ENCODE measurements at regions not wholly inside any gene's neighbourhood (a gene's known extent, or its start where the extent isn't known, plus 50 kb on each side); places are given as distances from the start of the nearest gene placed in this dataset.

DNA sequence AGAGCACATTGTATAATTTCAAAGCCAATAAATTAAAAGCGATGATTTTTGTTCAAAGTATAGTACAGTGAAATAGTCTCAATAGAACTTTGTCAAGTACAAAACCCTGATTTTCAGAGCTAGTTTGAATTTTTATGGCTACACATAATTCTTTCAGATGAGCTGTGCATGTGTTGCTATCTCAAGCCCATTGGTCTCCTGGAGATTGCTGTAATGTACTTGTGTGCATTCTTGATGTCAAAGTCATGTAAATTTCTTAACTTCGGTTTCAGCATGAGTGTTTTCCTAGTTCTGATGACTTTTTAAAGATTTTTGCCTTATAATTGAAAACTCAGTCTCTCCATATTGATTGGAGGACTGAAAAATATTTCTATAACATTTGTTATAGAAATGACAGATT lies 200.8 kb downstream of the CEP135 start:
- TF ChIP-seq NR2C2 (CRISPR knock-in tag; IDR thresholded peaks at IDR 0.05; ENCODE audit: borderline replicate concordance) (no peak), TOE1 (CRISPR knock-in tag; IDR thresholded peaks at IDR 0.05) (no peak), ZNF572 (CRISPR knock-in tag; IDR thresholded peaks at IDR 0.05) (no peak), CEBPB (IDR thresholded peaks at IDR 0.05; ENCODE audit: borderline replicate concordance, low read depth, low read length) (no peak)
- TF ChIP-seq, protein P1, sequence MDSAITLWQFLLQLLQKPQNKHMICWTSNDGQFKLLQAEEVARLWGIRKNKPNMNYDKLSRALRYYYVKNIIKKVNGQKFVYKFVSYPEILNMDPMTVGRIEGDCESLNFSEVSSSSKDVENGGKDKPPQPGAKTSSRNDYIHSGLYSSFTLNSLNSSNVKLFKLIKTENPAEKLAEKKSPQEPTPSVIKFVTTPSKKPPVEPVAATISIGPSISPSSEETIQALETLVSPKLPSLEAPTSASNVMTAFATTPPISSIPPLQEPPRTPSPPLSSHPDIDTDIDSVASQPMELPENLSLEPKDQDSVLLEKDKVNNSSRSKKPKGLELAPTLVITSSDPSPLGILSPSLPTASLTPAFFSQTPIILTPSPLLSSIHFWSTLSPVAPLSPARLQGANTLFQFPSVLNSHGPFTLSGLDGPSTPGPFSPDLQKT (CRISPR knock-in tag; IDR thresholded peaks at IDR 0.05; ENCODE audit: borderline replicate concordance) = no peak
- TF ChIP-seq, protein P2, sequence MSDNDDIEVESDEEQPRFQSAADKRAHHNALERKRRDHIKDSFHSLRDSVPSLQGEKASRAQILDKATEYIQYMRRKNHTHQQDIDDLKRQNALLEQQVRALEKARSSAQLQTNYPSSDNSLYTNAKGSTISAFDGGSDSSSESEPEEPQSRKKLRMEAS (IDR thresholded peaks at IDR 0.05) = no peak
- TF ChIP-seq, protein P3, sequence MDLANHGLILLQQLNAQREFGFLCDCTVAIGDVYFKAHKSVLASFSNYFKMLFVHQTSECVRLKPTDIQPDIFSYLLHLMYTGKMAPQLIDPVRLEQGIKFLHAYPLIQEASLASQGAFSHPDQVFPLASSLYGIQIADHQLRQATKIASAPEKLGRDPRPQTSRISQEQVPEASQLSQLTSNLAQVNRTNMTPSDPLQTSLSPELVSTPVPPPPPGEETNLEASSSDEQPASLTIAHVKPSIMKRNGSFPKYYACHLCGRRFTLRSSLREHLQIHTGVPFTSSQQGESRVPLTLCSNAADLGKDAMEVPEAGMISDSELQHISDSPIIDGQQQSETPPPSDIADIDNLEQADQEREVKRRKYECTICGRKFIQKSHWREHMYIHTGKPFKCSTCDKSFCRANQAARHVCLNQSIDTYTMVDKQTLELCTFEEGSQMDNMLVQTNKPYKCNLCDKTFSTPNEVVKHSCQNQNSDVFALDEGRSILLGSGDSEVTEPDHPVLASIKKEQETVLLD (CRISPR knock-in tag; IDR thresholded peaks at IDR 0.05; ENCODE audit: low read depth) = no peak

Data from HepG2 (cell line).